Bronchial epithelial cell (primary cell): ENCODE measurements at regions not wholly inside any gene's neighbourhood (a gene's known extent, or its start where the extent isn't known, plus 50 kb on each side); places are given as distances from the start of the nearest gene placed in this dataset.

Experiments used
- DNase-seq: peaks from one replicate; pipeline ENCODE4 v3.0.0-alpha.2; 2010; ENCODE audit warnings: low read depth
- FAIRE-seq: peaks from 2 replicates; lab custom pipeline; 2011; peaks lifted over from hg19 to GRCh38; lab: Jason Lieb, UNC
- H3K27me3 ChIP-seq: 2 replicates; pipeline ENCODE4 v1.5.1; 2011; ENCODE audit warnings: low read length; ENCODE audit not compliant: control insufficient read depth, insufficient read depth
- H3K36me3 ChIP-seq: 2 replicates; pipeline ENCODE4 v1.5.1; 2011; ENCODE audit warnings: low read length; ENCODE audit not compliant: control insufficient read depth, insufficient read depth
- H3K4me3 ChIP-seq: 2 replicates; pipeline ENCODE4 v1.5.1; 2011; ENCODE audit warnings: mild to moderate bottlenecking, low read depth, low read length, control low read depth
- CTCF ChIP-seq: IDR thresholded peaks from 2 replicates; pipeline ENCODE4 v1.5.1; 2011; ENCODE audit warnings: mild to moderate bottlenecking, moderate library complexity, low read length, control low read depth, inconsistent platforms; ENCODE audit not compliant: insufficient read depth, severe bottlenecking

GRCh38 chr3:3745693-3746092, 53.5 kb upstream of the LRRN1 start:
- no peak for TF ChIP-seq CTCF

GRCh38 chr3:3744826-3745225, 54.4 kb upstream of the LRRN1 start:
- FAIRE-seq: no peak
- H3K27me3 ChIP-seq: no peaks in the 10 kb centered on the region
- no peaks in the 10 kb centered on the region for H3K36me3 ChIP-seq
- DNase-seq: no peak
- no peak for TF ChIP-seq CTCF
- H3K4me3 ChIP-seq: no peak overlapping the region

More at GRCh38 chr3:3745693-3746092, 53.5 kb upstream of the LRRN1 start:
- Histone ChIP-seq H3K27me3 (no peaks in the 10 kb centered on the region), H3K4me3 (no peak overlapping the region), H3K36me3 (no peaks in the 10 kb centered on the region)
- no peak for DNase-seq
- FAIRE-seq: no peak

- DNase-seq: no peak
- TF ChIP-seq CTCF: no peak
- H3K36me3 ChIP-seq: no peaks in the 10 kb centered on the region
- H3K4me3 ChIP-seq: no peak overlapping the region
- H3K27me3 ChIP-seq: no peaks in the 10 kb centered on the region
- FAIRE-seq: no peak
Observed at GRCh38 chr3:3743754-3744153, 55.5 kb upstream of the LRRN1 start.

GRCh38 chr3:3740061-3740460, 59.2 kb upstream of the LRRN1 start:
- no peak for TF ChIP-seq CTCF
- no peak overlapping the region for H3K4me3 ChIP-seq
- no peaks in the 10 kb centered on the region for H3K36me3 ChIP-seq
- FAIRE-seq (no peak), DNase-seq (no peak)
- H3K27me3 ChIP-seq: no peaks in the 10 kb centered on the region

- H3K36me3 ChIP-seq: no peaks in the 10 kb centered on the region
- no peak for DNase-seq
- H3K4me3 ChIP-seq: no peak overlapping the region
- FAIRE-seq: no peak
- H3K27me3 ChIP-seq: no peaks in the 10 kb centered on the region
- no peak for TF ChIP-seq CTCF
Observed at GRCh38 chr3:3739330-3740060, 59.7 kb upstream of the LRRN1 start.

- DNase-seq (no peak), FAIRE-seq (no peak)
- H3K27me3 ChIP-seq: no peaks in the 10 kb centered on the region
- no peaks in the 10 kb centered on the region for H3K36me3 ChIP-seq
- no peak for TF ChIP-seq CTCF
- H3K4me3 ChIP-seq: no peak overlapping the region
Observed at GRCh38 chr3:3737531-3737930, 61.7 kb upstream of the LRRN1 start.
